ENCODE measurements at regions not wholly inside any gene's neighbourhood (a gene's known extent, or its start where the extent isn't known, plus 50 kb on each side); places are given as distances from the start of the nearest gene placed in this dataset.

DNA sequence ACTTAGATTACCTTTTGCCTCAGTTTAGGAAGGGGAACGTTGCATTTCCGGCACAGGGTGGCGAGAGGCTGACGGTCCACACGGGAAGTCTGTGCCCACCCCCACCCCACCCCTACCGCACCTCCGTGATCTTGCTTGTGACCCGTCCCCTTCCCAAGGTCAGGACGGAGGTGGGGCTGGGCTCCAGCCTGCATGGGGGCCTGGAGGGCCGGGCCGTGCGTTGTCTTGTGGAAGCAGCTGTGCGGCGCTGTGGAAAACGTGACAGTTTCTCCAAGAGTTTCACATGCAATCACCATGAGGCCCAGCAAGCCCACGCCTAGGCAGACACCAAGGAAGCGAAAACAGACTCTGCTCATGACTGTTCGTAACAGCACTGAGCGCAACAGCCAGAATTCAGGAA, 76.8 kb upstream of the HDAC4 start:
- H3K4me3 ChIP-seq (ENCODE audit: low read length): no peak overlapping the region
- TF ChIP-seq, protein P1, sequence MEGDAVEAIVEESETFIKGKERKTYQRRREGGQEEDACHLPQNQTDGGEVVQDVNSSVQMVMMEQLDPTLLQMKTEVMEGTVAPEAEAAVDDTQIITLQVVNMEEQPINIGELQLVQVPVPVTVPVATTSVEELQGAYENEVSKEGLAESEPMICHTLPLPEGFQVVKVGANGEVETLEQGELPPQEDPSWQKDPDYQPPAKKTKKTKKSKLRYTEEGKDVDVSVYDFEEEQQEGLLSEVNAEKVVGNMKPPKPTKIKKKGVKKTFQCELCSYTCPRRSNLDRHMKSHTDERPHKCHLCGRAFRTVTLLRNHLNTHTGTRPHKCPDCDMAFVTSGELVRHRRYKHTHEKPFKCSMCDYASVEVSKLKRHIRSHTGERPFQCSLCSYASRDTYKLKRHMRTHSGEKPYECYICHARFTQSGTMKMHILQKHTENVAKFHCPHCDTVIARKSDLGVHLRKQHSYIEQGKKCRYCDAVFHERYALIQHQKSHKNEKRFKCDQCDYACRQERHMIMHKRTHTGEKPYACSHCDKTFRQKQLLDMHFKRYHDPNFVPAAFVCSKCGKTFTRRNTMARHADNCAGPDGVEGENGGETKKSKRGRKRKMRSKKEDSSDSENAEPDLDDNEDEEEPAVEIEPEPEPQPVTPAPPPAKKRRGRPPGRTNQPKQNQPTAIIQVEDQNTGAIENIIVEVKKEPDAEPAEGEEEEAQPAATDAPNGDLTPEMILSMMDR (conservative IDR thresholded peaks at IDR 0.05; ENCODE audit: low read length): no peak
- no peak for DNase-seq (ENCODE audit: low read depth)

DNA sequence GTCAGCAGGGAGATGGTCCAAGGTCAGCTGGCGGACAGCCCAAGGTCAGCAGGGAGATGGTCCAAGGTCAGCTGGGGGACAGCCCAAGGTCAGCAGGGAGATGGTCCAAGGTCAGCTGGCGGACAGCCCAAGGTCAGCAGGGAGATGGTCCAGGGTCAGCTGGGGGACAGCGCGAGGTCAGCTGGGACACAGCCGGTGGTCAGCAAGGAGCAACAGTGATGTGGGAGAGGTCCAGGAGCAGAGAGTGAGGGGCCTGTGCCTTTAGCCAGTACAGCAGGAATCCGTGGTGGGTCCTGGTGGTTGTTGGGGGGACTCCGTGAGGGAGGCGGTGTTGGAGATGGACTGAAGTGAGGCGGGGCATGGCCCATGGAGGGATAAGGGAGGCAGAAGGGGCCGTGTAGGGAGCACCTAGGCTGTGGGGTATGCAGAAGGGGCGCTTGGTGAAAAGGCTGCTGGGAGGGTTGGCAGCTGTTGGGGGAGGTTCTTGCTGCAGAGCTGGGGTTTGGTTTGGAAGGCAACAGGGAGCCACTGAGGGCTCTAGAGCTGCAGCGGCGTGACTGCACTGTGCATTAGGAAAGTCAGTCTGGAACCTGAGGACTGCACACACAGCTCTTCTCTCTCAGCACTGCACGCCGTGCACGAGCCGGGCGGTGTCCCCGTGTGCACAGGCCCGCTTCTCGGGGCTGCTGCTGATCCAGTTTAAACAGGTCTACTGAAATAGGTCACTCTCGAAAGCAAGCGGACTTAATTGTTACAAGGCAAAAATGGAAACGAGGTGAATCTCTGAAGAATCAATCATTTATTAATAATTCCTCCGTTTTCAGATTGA, 76.2 kb upstream of the HDAC4 start:
- TF ChIP-seq, protein P1 (conservative IDR thresholded peaks at IDR 0.05; ENCODE audit: low read length): no peak
- H3K4me3 ChIP-seq (ENCODE audit: low read length): no peak overlapping the region
- no peak for DNase-seq (ENCODE audit: low read depth)

DNA sequence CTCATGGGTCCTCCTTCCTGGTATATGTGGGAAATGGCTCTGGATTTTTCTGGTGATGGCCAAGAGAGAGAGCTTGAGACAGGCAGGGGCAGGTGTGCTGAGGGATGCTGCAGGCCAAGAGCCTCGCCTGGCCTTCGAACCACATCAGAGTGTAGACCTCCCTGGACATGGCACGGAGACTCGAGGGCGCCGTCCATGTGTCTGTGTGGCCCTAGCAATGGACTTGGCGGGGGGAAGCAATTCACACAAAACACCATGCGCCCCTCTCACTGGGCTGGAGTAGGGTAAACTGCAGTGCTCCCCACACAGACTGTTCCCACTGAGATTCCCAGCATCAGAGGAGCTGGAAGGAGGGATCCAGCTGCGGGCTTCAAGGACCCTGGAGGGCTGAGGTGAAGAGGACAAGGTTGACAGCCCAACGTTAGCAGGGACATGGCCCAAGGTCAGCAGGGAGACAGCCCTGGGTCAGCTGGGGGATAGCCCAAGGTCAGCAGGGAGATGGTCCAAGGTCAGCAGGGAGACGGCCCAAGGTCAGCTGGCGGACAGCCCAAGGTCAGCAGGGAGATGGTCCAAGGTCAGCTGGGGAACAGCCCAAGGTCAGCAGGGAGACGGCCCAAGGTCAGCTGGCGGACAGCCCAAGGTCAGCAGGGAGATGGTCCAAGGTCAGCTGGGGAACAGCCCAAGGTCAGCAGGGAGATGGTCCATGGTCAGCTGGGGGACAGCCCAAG, 75.4 kb upstream of the HDAC4 start:
- H3K4me3 ChIP-seq (ENCODE audit: low read length): no peak overlapping the region
- DNase-seq (ENCODE audit: low read depth): no peak
- TF ChIP-seq, protein P1 (conservative IDR thresholded peaks at IDR 0.05; ENCODE audit: low read length): no peak

DNA sequence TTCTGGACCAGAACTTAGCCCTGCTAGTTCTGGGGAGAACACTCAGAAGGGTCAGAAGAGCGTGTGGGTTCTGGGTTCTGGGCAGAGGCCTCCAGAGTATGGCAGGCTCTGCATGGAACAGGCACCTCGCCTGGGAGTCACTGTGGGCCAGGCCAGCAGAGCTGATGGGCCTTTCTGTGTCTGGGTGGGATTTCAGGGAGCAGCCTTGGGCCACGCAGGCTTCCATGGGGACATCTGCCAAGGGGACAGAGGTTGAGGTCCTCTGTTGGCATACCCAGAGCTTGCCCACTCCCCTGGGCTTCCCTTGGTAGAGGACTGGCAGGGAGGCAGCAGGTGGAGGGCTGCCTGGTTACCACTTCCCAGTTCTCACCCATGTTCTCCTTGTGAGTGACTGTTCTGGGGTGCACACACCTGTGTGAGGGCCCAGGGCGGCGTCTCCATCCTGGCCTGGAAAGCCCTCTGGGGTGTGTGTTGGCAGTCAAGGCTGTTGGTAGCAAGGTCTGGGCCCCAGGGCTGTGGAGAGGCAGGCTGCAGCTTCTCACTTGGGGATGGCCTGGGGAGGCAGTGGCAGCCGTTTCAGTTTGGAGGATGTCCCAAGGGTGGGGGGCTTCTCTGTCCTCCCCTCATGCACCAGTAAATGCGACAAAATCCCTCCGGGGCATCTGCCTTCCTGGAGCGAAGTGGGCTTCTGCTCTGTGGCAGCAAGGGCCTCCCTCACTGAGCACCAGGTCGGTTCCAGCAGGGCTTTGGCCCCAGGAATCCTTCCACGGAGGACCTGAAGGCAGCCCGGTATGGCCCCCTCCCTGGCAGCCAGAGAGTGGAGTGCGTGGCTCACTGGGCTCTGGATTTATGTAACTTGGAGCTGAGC, 74.6 kb upstream of the HDAC4 start:
- no peak for DNase-seq (ENCODE audit: low read depth)
- TF ChIP-seq, protein P1 (conservative IDR thresholded peaks at IDR 0.05; ENCODE audit: low read length): no peak

DNA sequence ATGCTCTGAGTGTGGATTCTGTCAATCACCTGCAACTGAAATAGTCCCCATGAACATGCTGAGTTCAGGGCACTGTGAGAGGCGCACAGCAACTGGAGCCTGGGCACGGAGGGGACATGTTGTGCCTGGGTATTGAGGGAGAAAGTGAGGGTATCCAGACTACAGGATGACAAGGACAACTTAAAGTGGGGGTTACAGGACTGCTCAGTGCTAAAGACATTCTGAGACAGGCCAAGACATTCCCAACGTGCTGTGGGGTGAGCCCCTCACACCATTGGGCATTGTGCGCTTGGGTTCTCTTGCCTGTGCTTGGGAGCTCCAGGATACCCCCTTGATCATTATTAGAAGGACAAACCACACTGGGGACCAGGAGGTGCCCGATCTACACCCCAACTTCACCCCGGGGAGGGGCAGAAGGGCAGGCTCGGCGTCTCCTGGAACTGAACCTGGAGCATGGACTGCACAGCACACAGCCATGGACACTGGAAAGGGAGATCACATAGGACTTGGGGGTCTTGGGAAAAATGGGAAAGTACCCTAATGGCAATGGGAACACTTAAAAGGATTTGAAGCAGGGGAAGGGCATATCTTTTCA, 72.5 kb upstream of the HDAC4 start:
- H3K4me3 ChIP-seq (ENCODE audit: low read length): no peak overlapping the region
- DNase-seq (ENCODE audit: low read depth): no peak
- TF ChIP-seq, protein P1 (conservative IDR thresholded peaks at IDR 0.05; ENCODE audit: low read length): no peak

More for the DNA sequence above, 74.6 kb upstream of the HDAC4 start:
- H3K4me3 ChIP-seq (ENCODE audit: low read length): no peak overlapping the region

DNA sequence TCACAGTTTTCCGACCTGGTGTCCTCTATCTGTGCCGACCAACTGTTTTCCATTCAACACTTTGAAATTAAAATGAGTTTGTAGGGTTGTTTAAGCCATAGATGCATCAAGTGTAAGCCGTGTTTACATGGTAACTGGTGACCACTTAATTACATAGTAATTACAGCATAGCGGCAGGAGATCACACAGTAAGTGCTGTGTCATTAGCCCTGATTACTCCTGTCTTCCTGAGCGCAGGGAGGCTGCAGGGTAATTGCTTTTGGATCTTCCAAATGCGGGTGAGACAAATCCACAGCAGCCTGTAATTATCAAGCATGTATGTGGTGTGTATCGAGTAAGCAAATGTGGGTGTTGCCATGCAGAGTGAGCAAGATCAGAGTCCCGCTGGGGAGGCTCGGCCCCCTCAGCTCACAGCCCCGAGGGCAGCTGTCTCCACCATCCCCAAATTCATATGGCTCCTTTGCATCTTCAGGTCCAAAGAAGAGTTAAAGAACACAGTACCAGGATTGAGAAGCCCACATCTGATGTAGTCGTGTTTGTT, 71.5 kb upstream of the HDAC4 start:
- DNase-seq (ENCODE audit: low read depth): no peak
- no peak overlapping the region for H3K4me3 ChIP-seq (ENCODE audit: low read length)
- TF ChIP-seq, protein P1 (conservative IDR thresholded peaks at IDR 0.05; ENCODE audit: low read length): no peak
